ENCODE measurements at regions not wholly inside any gene's neighbourhood (a gene's known extent, or its start where the extent isn't known, plus 50 kb on each side); places are given as distances from the start of the nearest gene placed in this dataset.

DNA sequence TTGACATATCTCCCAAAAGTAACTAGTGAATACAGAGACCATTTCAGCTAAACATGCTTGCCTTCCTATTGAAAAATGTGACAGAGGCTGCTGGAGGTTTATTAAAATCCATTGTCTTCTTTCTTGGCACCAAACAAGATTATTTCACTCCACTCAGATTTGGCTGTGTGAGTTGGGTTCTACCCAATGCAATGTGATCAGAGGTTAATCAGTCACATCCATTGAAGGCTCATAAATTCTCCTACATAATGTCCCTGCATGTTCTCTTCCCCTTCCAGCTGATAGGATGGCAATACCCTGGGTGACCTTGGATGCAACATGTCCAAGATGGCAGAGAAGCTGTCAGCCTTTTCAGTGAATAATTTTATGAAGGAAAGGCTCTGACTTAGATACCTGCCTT is 54.5 kb downstream of the TKTL2 start:
- no peak for DNase-seq
- H3K4me1 ChIP-seq (ENCODE audit: control insufficient read depth, insufficient read depth, low read length): no peaks in the 10 kb centered on the region
- H3K27me3 ChIP-seq (ENCODE audit: control insufficient read depth, insufficient read depth, low read length): no peaks in the 10 kb centered on the region
- H3K4me3 ChIP-seq (ENCODE audit: low read length): no peak overlapping the region
- no peaks in the 10 kb centered on the region for H3K9me3 ChIP-seq (replicated peaks; ENCODE audit: control insufficient read depth, low read depth, low read length)
- no peaks in the 10 kb centered on the region for H3K36me3 ChIP-seq (ENCODE audit: control insufficient read depth, insufficient read depth, low read length)
- H3K27ac ChIP-seq (ENCODE audit: low read length): no peak overlapping the region

DNA sequence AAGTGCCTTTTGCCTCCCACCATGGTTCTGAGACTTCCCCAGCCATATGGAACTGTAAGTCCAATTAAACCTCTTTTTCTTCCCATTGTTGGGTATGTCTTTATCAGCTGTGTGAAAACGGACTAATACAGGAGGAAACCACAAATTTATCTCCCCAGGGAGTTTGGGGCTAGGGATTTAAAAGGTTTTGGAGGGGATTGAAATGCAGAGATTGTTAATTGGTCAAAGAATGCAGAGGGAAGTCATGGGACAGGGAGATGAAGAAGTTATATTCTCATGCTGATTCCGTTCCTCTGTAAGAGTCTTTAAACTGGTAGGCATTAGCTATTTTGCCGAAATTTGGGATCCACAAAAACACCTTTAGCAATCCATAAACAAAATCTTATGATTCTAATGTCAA is 57.9 kb downstream of the TKTL2 start:
- no CpG with 5 or more reads among the region's 3 CpGs for WGBS (ENCODE audit: insufficient coverage)
- H3K27me3 ChIP-seq (ENCODE audit: control insufficient read depth, insufficient read depth, low read length): no peaks in the 10 kb centered on the region

DNA sequence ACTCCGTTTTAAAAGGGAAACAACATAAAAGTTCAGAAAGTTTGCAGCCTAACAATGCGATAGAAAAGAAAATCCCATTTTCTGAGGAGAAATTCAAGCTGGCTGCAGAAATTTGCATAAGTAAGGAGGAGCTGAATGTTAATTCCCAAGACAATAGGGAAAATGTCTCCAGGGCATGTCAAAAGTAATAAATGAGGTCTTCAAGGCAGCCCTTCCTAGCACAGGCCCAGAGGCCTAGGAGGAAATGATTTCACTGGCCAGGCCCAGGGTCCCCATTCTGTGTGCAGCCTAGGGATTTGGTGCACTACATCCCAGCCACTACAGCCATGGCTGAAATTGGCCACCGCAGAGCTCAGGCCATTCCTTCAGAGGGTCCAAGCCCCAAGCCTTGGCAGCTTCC is 59.3 kb downstream of the TKTL2 start:
- no peak for DNase-seq
- 93% methylated on average over 2 of the region's 3 CpGs for WGBS (ENCODE audit: insufficient coverage)
- Histone ChIP-seq H3K4me1 (ENCODE audit: control insufficient read depth, insufficient read depth, low read length) (no peaks in the 10 kb centered on the region), H3K27ac (ENCODE audit: low read length) (no peak overlapping the region), H3K9me3 (replicated peaks; ENCODE audit: control insufficient read depth, low read depth, low read length) (no peaks in the 10 kb centered on the region), H3K4me3 (ENCODE audit: low read length) (no peak overlapping the region), H3K36me3 (ENCODE audit: control insufficient read depth, insufficient read depth, low read length) (no peaks in the 10 kb centered on the region), H3K27me3 (ENCODE audit: control insufficient read depth, insufficient read depth, low read length) (no peaks in the 10 kb centered on the region)

More for the DNA sequence above, 57.9 kb downstream of the TKTL2 start:
- no peak for DNase-seq
- Histone ChIP-seq H3K9me3 (replicated peaks; ENCODE audit: control insufficient read depth, low read depth, low read length) (no peaks in the 10 kb centered on the region), H3K36me3 (ENCODE audit: control insufficient read depth, insufficient read depth, low read length) (no peaks in the 10 kb centered on the region), H3K4me3 (ENCODE audit: low read length) (no peak overlapping the region), H3K27ac (ENCODE audit: low read length) (no peak overlapping the region), H3K4me1 (ENCODE audit: control insufficient read depth, insufficient read depth, low read length) (no peaks in the 10 kb centered on the region)

DNA sequence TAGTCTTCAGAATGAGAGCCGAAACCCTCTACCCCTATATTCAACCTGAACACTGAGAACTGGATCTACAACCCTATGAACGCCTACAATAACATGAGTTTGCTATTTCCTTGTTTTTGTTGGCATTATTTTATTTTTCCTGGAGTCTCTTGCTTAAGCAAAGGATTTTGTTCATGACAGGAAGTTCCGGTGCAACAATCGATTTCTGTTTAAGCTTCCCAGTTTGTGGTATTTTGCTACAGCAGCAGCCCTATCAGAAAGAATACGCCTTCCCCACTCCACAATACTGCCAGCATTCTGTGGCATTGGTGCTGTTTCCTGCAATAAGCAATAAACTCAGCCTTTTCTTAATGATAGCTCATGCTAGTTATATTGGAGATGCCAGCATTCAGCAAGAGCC is 60.9 kb downstream of the NPY5R start:
- no peaks in the 10 kb centered on the region for H3K27me3 ChIP-seq (ENCODE audit: control insufficient read depth, insufficient read depth, low read length)
- H3K9me3 ChIP-seq (replicated peaks; ENCODE audit: control insufficient read depth, low read depth, low read length): no peaks in the 10 kb centered on the region
- no peak overlapping the region for H3K27ac ChIP-seq (ENCODE audit: low read length)
- peak; percentile 5 for DNase-seq
- no peak overlapping the region for H3K4me3 ChIP-seq (ENCODE audit: low read length)
- H3K36me3 ChIP-seq (ENCODE audit: control insufficient read depth, insufficient read depth, low read length): no peaks in the 10 kb centered on the region
- H3K4me1 ChIP-seq (ENCODE audit: control insufficient read depth, insufficient read depth, low read length): no peaks in the 10 kb centered on the region
- 33% methylated on average over 2 of the region's 5 CpGs for WGBS (ENCODE audit: insufficient coverage)

DNA sequence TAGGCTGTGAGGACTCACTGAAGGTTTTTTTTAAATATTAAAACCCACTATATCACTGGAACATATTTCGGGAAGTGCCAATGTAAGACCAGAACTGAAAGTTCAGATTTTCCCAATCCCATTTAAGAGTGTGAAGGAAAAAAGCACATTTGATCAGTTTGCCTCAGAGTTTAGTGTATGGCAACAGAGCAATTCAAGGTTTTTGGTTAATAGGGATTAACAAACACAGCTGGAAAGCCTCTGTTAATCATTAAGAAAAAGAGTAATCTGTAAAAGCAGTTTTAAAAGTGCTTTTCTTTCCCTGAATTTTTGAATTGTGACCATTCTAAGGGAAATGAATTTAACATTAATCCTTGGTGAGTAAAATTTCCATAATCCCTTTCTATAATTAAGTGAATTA is 60.4 kb downstream of the NPY5R start:
- Histone ChIP-seq H3K9me3 (replicated peaks; ENCODE audit: control insufficient read depth, low read depth, low read length) (no peaks in the 10 kb centered on the region), H3K27me3 (ENCODE audit: control insufficient read depth, insufficient read depth, low read length) (no peaks in the 10 kb centered on the region), H3K27ac (ENCODE audit: low read length) (no peak overlapping the region), H3K4me1 (ENCODE audit: control insufficient read depth, insufficient read depth, low read length) (no peaks in the 10 kb centered on the region), H3K4me3 (ENCODE audit: low read length) (no peak overlapping the region), H3K36me3 (ENCODE audit: control insufficient read depth, insufficient read depth, low read length) (no peaks in the 10 kb centered on the region)
- no CpG with 5 or more reads among the region's 1 CpG for WGBS (ENCODE audit: insufficient coverage)
- DNase-seq: no peak

Data from muscle of leg (tissue), 3 donors.